Urinary bladder (tissue), 3 donors: ENCODE measurements at regions not wholly inside any gene's neighbourhood (a gene's known extent, or its start where the extent isn't known, plus 50 kb on each side); places are given as distances from the start of the nearest gene placed in this dataset.

Experiments used
- DNase-seq: peaks from one replicate; pipeline ENCODE4 v3.0.0-alpha.2; 2015; ENCODE audit errors: extremely low spot score
- H3K27ac ChIP-seq: one replicate; pipeline ENCODE4 v1.5.1; 2013; ENCODE audit warnings: low read depth, mild to moderate bottlenecking, moderate library complexity
- H3K36me3 ChIP-seq: one replicate; pipeline ENCODE4 v1.6.1; 2013; ENCODE audit warnings: mild to moderate bottlenecking, moderate library complexity; ENCODE audit not compliant: insufficient read depth
- H3K4me1 ChIP-seq: one replicate; pipeline ENCODE4 v1.6.1; 2013; ENCODE audit warnings: mild to moderate bottlenecking, moderate library complexity; ENCODE audit not compliant: insufficient read depth
- H3K4me3 ChIP-seq: one replicate; pipeline ENCODE4 v1.5.1; 2013; ENCODE audit warnings: low read depth, low read length
- WGBS: extraction: QIAGEN DNeasy Blood & Tissue Kit; methylation state at CpG from one replicate; pipeline ENCODE4 v1.1.7; 2013; 5-methylcytosine and 5-hydroxymethylcytosine counted together
- donor health status: healthy with polysubstance abuse.
- donor health status: healthy.

DNA sequence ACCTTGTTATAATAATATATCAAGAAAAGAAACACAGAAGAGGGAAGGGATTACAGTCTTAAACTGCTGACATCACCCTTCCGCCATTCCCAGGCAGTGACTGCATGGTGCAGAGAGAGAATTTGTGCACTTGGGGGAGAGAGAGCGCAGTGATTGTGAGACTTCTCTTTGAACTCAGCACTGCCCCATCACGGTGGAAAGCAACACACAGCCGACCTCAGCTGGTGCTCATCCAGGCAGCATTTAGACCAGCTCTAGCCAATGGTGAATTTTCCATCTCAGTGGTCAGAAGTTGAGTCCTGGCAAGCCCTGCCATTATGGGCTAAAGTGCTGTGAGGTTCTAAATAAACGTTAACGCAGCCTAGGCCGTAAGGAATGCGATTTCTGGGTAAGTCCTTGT lies 1681.5 kb downstream of the EFNB2 start:
- no peak overlapping the region for H3K4me3 ChIP-seq

DNA sequence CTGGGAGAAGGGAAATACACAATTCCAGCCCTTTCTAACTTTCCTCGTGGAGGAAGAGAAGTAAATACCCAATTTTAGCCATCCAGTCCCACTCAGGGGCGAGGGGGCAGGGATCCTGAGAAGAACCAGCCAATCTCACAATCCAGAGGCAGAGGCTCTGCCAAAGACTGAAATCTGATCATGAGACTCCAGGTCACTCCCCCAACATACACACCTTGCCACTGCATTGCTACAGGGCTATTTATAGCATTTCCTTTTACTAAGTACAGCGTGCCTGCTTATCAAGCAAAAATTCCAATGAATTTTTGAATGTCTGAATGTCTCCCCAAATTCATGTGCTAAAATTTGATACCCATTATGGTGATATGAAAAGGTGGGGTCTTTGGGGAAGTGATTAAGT lies 1687.5 kb downstream of the EFNB2 start:
- WGBS = 64% methylated on average over 3 of the region's 3 CpGs
- Histone ChIP-seq H3K27ac (no peak overlapping the region), H3K4me3 (no peak overlapping the region), H3K36me3 (no peaks in the 10 kb centered on the region), H3K4me1 (no peaks in the 10 kb centered on the region)
- no peak for DNase-seq

More for the DNA sequence above, 1681.5 kb downstream of the EFNB2 start:
- 89% methylated on average over 8 of the region's 8 CpGs for WGBS
- H3K36me3 ChIP-seq = no peaks in the 10 kb centered on the region
- no peak for DNase-seq
- no peaks in the 10 kb centered on the region for H3K4me1 ChIP-seq
- H3K27ac ChIP-seq = no peak overlapping the region

DNA sequence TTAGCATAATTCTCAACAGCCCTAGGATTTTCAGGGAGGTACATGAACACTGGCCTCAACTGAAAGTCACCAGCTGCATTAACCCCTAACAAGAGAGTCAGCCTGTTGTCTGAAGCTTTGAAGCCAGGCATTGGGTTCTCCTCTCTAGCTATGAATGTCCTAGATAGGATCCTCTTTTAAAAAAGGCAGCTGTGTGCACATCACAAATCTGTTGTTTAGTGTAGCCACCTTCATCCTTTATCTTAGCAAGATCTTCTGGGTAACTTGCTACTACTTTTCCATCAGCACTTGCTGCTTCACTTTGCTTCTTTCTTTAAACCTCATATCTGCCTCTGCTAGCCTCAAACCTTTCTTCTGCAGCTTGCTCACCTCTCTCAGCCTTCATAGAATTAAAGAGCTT lies 1692.1 kb downstream of the EFNB2 start:
- no peak overlapping the region for H3K27ac ChIP-seq
- H3K4me1 ChIP-seq = no peaks in the 10 kb centered on the region
- no peak overlapping the region for H3K4me3 ChIP-seq
- DNase-seq = no peak
- no peaks in the 10 kb centered on the region for H3K36me3 ChIP-seq

DNA sequence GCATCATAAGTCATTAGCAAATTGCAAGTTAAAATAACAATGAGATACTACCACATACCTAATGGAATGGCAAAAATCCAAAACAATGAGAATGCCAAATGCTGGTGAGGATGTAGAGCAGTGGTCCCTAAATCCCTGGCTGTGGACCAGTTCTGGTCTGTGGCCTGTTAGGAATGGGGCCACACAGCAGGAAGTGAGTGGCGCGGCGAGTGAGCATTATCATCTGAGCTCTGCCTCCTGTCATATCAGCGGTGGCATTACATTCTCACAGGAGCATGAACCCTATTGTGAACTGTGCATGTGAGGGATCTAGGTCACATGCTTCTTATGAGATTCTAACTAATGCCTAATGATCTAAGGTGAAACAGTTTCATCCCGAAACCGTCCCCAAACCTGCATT lies 1694.4 kb downstream of the EFNB2 start:
- no peak overlapping the region for H3K4me3 ChIP-seq
- H3K36me3 ChIP-seq = no peaks in the 10 kb centered on the region
- no peaks in the 10 kb centered on the region for H3K4me1 ChIP-seq
- DNase-seq = no peak
- WGBS = 92% methylated on average over 6 of the region's 6 CpGs
- no peak overlapping the region for H3K27ac ChIP-seq

DNA sequence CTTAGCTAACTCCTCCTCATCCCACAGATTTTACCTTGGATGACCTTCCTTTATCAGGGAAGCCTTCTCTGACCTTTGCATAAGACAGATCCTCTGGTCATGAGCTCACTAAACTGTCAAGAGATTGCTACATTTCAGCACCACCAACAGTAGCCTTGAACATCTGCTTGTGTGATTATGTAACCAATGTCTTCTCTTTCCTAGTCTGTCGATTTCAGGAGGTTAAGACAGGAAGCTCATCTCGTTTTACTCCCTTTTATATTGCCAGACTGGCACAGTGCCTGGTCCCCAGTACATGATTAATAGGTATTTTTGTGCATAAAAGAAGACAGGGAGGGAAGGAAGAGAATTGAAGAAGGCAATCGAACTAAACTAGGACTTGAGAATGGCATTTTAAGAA lies 1697.7 kb downstream of the EFNB2 start:
- no peak overlapping the region for H3K27ac ChIP-seq
- H3K36me3 ChIP-seq = no peaks in the 10 kb centered on the region
- no peaks in the 10 kb centered on the region for H3K4me1 ChIP-seq
- no peak overlapping the region for H3K4me3 ChIP-seq
- WGBS = 28% methylated on average over 3 of the region's 3 CpGs
- no peak for DNase-seq

DNA sequence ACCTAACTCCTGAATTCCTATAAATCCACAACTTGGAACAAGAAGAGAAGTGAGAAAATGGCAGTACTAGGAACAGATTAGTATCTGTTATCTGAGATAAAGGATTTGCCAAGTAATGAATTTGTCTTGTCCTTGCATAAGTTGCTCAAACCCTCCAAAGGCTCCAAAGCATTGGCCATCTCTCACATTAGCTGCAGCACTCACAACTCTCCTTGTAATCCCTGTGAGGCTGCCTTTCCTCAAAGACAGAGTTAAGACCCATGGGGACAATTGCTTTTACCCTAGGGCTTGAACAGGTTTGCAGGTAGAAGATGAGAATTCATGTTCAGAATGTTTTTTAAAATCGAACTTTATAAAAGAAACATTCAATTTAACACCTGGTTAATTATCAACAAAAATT lies 1702.2 kb downstream of the EFNB2 start:
- Histone ChIP-seq H3K4me3 (no peak overlapping the region), H3K4me1 (no peaks in the 10 kb centered on the region), H3K36me3 (no peaks in the 10 kb centered on the region), H3K27ac (no peak overlapping the region)
- 88% methylated on average over 1 of the region's 1 CpG for WGBS
- DNase-seq = no peak

DNA sequence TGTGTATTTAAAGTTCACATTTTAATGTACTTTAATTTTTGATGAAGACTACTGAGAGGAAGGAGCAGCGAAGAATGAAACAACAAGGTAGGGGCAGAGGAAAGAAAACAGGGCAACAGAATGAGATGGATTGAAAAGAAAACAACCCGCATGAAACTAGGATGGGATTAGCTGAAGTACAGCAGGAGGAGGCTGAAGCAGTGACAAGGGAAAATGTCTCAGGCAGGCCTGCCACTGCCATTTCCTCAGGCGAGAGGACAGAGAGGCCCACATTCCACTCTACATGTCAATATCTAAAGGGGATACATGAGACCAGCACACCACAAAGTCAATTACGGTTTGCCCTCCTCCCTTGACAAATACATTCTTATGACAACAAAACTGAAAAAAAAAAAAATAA lies 1703.2 kb downstream of the EFNB2 start:
- Histone ChIP-seq H3K36me3 (no peaks in the 10 kb centered on the region), H3K4me1 (no peaks in the 10 kb centered on the region), H3K27ac (no peak overlapping the region), H3K4me3 (no peak overlapping the region)
- DNase-seq = no peak
- WGBS = 70% methylated on average over 4 of the region's 4 CpGs

DNA sequence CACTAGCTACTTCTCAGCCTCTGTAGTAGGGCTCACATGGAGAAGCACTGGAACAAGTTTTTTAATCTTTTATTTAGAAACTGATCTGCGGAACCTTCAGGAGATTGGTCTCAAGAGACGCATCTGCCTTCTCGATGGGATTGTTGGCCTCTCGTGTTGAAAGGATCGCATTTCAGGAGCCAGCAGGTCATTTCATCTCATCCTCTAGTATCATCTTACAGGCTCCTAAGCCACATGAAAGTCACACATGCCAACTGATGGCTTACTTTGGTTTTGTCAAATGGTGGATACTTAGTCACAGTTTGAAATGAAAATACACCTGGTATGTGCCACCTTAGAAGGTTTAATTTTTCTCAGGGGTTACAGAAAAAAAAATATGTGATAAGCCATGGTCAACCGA lies 1703.6 kb downstream of the EFNB2 start:
- no peak for DNase-seq
- Histone ChIP-seq H3K4me1 (no peaks in the 10 kb centered on the region), H3K36me3 (no peaks in the 10 kb centered on the region), H3K27ac (no peak overlapping the region), H3K4me3 (no peak overlapping the region)
- 73% methylated on average over 6 of the region's 6 CpGs for WGBS

DNA sequence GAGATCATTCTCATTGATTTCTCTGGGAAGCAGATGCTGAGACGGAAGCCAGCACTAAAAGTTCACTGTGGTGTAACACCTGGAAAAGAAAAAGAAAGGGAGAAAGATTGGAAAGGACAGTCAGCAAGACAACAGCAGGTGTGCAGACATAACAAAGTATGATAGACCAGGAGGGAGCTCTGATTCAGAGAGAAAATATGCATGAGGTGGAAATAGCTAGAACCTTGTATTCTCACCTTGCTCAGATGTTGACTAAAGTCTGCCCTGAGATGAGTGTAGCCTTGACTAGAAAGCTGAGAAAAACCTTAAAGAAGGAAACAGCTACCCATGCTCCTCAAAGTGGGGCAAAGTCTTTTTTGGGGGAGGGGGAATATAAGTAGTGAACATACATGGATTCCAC lies 1711.8 kb downstream of the EFNB2 start:
- no peak overlapping the region for H3K4me3 ChIP-seq
- 84% methylated on average over 1 of the region's 1 CpG for WGBS
- no peaks in the 10 kb centered on the region for H3K36me3 ChIP-seq
- no peaks in the 10 kb centered on the region for H3K4me1 ChIP-seq
- no peak overlapping the region for H3K27ac ChIP-seq
- no peak for DNase-seq

DNA sequence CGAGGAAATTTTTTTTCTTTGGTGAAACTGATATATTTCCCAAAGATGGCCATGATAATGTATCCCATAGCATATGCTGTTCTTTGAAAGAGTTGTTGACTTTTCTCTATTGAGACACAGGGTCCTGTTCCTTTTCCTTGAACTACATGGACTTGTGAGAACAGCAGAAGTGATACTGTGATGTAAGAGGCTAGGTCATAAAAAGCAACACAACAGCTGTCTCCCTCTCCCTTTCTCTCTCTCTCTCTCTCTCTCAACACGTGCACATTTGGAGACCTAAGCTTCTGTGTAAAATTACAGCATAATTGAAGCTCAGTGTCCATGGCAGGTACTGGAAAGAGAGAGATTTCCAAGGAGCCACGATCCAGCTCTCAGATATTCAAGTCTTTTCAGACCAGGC lies 1712.4 kb downstream of the EFNB2 start:
- Histone ChIP-seq H3K27ac (no peak overlapping the region), H3K36me3 (no peaks in the 10 kb centered on the region), H3K4me1 (no peaks in the 10 kb centered on the region), H3K4me3 (no peak overlapping the region)
- no peak for DNase-seq
- 51% methylated on average over 3 of the region's 3 CpGs for WGBS

DNA sequence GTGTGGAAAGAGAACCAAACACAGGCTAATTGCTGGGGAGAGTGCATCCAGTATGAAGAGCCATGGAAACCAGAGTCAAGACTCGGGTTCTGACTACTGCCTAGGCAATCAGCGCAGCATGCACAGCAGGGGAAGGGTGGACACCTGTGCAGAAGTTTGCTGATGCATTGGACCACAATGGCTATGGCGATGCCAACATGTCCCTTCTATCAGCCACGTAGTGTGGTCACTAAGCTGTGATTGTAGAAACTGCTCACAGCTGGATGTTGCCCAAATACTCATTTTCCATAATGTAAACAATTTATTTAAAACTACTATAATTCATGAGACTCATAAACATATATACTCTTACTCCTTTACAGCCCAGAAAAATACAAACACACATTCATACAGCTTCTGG lies 1718.2 kb downstream of the EFNB2 start:
- Histone ChIP-seq H3K4me1 (no peaks in the 10 kb centered on the region), H3K36me3 (no peaks in the 10 kb centered on the region), H3K4me3 (no peak overlapping the region), H3K27ac (no peak overlapping the region)
- WGBS = 90% methylated on average over 4 of the region's 4 CpGs
- no peak for DNase-seq

DNA sequence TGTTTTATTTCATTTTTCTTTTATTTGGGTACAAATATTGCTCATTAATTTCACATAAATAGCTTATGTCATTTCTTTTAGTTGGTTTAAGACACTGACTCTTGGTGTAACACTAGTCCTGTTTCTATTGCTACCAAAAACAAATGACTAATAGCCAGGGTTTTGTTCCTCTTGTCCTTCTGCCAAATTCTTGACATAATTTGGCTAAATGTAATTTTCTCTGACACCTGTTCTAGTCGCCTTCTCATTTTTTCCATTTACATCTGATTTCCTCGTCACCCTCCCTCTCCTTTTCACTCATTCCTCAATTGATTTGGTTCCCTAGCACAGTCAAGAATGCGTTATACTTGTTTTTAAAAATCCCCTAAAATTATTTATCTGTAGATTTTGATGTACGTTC lies 1718.7 kb downstream of the EFNB2 start:
- Histone ChIP-seq H3K27ac (no peak overlapping the region), H3K4me3 (no peak overlapping the region), H3K36me3 (no peaks in the 10 kb centered on the region), H3K4me1 (no peaks in the 10 kb centered on the region)
- DNase-seq = no peak
- WGBS = 91% methylated on average over 4 of the region's 4 CpGs

DNA sequence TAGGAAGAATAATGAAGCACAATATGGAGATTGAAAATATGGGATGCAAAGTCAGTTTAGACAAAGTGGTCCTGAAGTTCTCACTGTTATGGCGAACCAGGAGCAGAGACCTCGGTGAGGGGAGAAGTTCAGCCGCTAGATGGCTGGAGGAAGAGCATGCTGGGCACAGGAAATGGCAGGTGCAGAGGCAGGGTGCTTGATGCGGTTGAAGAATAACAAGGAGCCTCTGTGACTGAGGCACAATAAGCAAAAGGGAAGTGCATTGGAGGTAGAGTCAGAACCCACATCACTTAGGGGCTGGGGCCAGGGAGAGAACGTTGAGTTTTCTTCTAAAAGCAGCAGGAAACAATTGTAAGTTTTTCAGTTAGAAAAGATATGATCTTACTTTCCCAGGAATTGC lies 1725.2 kb downstream of the EFNB2 start:
- 85% methylated on average over 5 of the region's 5 CpGs for WGBS
- Histone ChIP-seq H3K27ac (no peak overlapping the region), H3K4me1 (no peaks in the 10 kb centered on the region), H3K4me3 (no peak overlapping the region), H3K36me3 (no peaks in the 10 kb centered on the region)
- no peak for DNase-seq

DNA sequence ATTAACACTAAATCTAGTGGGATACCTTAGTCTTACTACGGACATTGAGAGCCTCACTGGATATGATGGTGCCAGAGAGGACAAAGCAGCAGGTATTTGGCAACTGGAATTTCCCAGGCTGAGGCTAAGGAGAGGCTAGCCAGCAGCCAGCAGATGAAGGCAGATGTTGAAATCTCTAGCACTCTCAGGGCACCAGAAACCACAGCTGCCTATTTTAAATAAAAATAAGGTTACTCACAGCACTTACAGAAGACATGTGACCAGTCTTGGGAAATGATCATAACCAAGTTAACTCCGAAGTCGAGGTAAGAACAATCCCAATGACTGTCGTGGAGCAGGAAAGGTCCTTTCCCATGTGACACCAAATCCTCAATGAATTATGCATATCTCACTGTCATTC lies 1726.0 kb downstream of the EFNB2 start:
- no peaks in the 10 kb centered on the region for H3K4me1 ChIP-seq
- H3K36me3 ChIP-seq = no peaks in the 10 kb centered on the region
- H3K4me3 ChIP-seq = no peak overlapping the region
- no peak for DNase-seq
- 87% methylated on average over 4 of the region's 4 CpGs for WGBS
- no peak overlapping the region for H3K27ac ChIP-seq

DNA sequence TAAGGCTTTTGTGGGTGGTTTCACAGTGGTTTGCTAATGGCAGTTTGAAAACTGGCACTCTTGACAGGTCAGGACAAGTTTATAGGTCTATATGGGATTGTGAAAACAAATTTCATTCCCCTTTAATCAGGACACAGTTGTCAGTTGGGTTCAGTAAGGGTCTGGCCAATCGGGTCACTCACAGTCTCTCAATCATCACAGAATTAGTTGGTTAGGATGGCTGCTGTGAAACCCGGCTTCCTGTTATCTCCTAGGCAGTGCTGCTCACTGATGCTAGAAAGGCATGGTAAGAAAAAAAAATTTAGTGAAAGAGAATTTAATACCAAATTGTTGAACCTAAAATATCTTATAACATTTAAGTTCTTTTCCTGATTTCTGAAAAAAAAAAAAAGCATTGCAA lies 1730.1 kb downstream of the EFNB2 start:
- H3K36me3 ChIP-seq = no peaks in the 10 kb centered on the region
- 73% methylated on average over 2 of the region's 2 CpGs for WGBS

More for the DNA sequence above, 1730.1 kb downstream of the EFNB2 start:
- Histone ChIP-seq H3K27ac (no peak overlapping the region), H3K4me1 (no peaks in the 10 kb centered on the region), H3K4me3 (no peak overlapping the region)
- no peak for DNase-seq
